GM12878 (cell line): ENCODE measurements at regions not wholly inside any gene's neighbourhood (a gene's known extent, or its start where the extent isn't known, plus 50 kb on each side); places are given as distances from the start of the nearest gene placed in this dataset.

Source experiments
- ATAC-seq: fragments of 200-7000 bp; cut with Tn5 transposase; 3 replicates; pipeline ENCODE4 v1.9.1; 2020; ENCODE audit warnings: mild to moderate bottlenecking, moderate library complexity
- BruUV-seq: library from RNA; stranded (reverse); fragments of 400-500 nt; replicated peaks from 2 replicates; lab custom pipeline; 2021; lab: Mats Ljungman, UMichigan
- CTCF ChIA-PET: fragments of 300-600 bp; sonication (Branson Sonifier 250); formaldehyde crosslinking; extraction: SDS; loops from one replicate; lab custom pipeline; 2021; ENCODE audit warnings: inconsistent platforms; lab: Yijun Ruan, JAX
- POLR2A ChIA-PET: fragments of 350-600 bp; formaldehyde crosslinking; extraction: SDS; loops from one replicate; lab custom pipeline; 2021; ENCODE audit warnings: inconsistent platforms; lab: Charles Lee
- RAD21 ChIA-PET: fragments of 300-600 bp; sonication (Branson Sonifier 250); formaldehyde crosslinking; loops from one replicate; lab custom pipeline; 2023; ENCODE audit warnings: antibody characterized with exemption; ENCODE audit not compliant: unreplicated experiment; lab: Charles Lee
- SMC1A ChIA-PET: fragments of 300-600 bp; sonication (Branson Sonifier 250); formaldehyde crosslinking; loops from one replicate; lab custom pipeline; 2023; ENCODE audit not compliant: unreplicated experiment, uncharacterized antibody; lab: Charles Lee
- DNase-seq: peaks from one replicate; pipeline ENCODE4 v3.0.0-alpha.2; 2011; ENCODE audit warnings: low read depth, low spot score
- FAIRE-seq: peaks from 3 replicates; lab custom pipeline; 2011; peaks lifted over from hg19 to GRCh38; lab: Jason Lieb, UNC
- H2AFZ ChIP-seq: 2 replicates; pipeline ENCODE4 v1.6.0; 2011; ENCODE audit warnings: low read depth, low read length, control low read depth; ENCODE audit not compliant: control insufficient read depth
- H3K27ac ChIP-seq: 2 replicates; pipeline ENCODE4 v1.5.1; 2011; ENCODE audit warnings: control low read depth; ENCODE audit not compliant: control insufficient read depth, insufficient read depth
- H3K27me3 ChIP-seq, 2 experiments: replicated peaks in 1 of 2; 2 replicates each; pipeline versions ENCODE4 v1.6.0 to v1.6.1; 2011; ENCODE audit warnings: low read length in 1 of 2; ENCODE audit not compliant: control insufficient read depth in 2 of 2, insufficient read depth in 2 of 2
- H3K36me3 ChIP-seq, 2 experiments: 2 replicates each; pipeline ENCODE4 v1.5.1; 2011; ENCODE audit warnings: low read length in 1 of 2; ENCODE audit not compliant: control insufficient read depth in 2 of 2, insufficient read depth in 2 of 2
- H3K4me1 ChIP-seq: 2 replicates; pipeline ENCODE4 v1.6.1; 2011; ENCODE audit warnings: mild to moderate bottlenecking, low read length, moderate library complexity, mixed read lengths; ENCODE audit not compliant: control insufficient read depth, insufficient read depth
- H3K4me2 ChIP-seq: 2 replicates; pipeline ENCODE4 v1.6.0; 2011; ENCODE audit warnings: control low read depth; ENCODE audit not compliant: control insufficient read depth, insufficient read depth
- H3K4me3 ChIP-seq: fragments of 200-600 bp; sonication (generic); 2 replicates; pipeline ENCODE4 v1.5.1; 2016
- H3K79me2 ChIP-seq: 2 replicates; pipeline ENCODE4 v1.6.0; 2011; ENCODE audit warnings: low read length; ENCODE audit not compliant: control insufficient read depth, insufficient read depth
- H3K9ac ChIP-seq: 2 replicates; pipeline ENCODE4 v1.8.0; 2011; ENCODE audit warnings: low read length, control low read depth, mixed read lengths; ENCODE audit not compliant: control insufficient read depth, insufficient read depth
- H3K9me3 ChIP-seq: replicated peaks from 3 replicates; pipeline ENCODE4 v1.5.1; 2011; ENCODE audit warnings: mild to moderate bottlenecking, low read length; ENCODE audit not compliant: control insufficient read depth, insufficient read depth
- H4K20me1 ChIP-seq: 2 replicates; pipeline ENCODE4 v1.6.0; 2011; ENCODE audit not compliant: control insufficient read depth, insufficient read depth
- CBFB ChIP-seq: IDR thresholded peaks from 2 replicates; pipeline ENCODE4 v1.6.1; 2016; ENCODE audit warnings: antibody characterized with exemption, low read depth
- CEBPB ChIP-seq, 2 experiments: fragments of 150-350 bp in 1 of 2; IDR thresholded peaks; 2 replicates each; pipeline ENCODE4 v1.6.1; 2012 to 2014; ENCODE audit warnings: low read depth in 2 of 2, low read length in 2 of 2, borderline replicate concordance in 1 of 2, inconsistent platforms in 1 of 2
- LARP7 ChIP-seq: fragments of 450-650 bp; IDR thresholded peaks from 2 replicates; pipeline ENCODE4 v1.6.1; 2017; ENCODE audit warnings: mild to moderate bottlenecking
- MEF2A ChIP-seq: IDR thresholded peaks from 2 replicates; pipeline ENCODE4 v1.6.1; 2011; ENCODE audit warnings: low read depth, mild to moderate bottlenecking, low read length, moderate library complexity; ENCODE audit not compliant: insufficient read depth
- MYB ChIP-seq: fragments of 150-350 bp; IDR thresholded peaks from 2 replicates; pipeline ENCODE4 v1.6.1; 2014; ENCODE audit warnings: mild to moderate bottlenecking, low read depth, low read length, borderline replicate concordance
- NFXL1 ChIP-seq: fragments of 450-650 bp; IDR thresholded peaks from 2 replicates; pipeline ENCODE4 v1.6.1; 2017; ENCODE audit warnings: antibody characterized with exemption, mild to moderate bottlenecking, borderline replicate concordance
- POLR2A ChIP-seq: IDR thresholded peaks from 2 replicates; pipeline ENCODE4 v1.6.1; 2011; ENCODE audit warnings: low read depth, mild to moderate bottlenecking, low read length
- SMARCA5 ChIP-seq: fragments of 450-650 bp; IDR thresholded peaks from 2 replicates; pipeline ENCODE4 v1.6.1; 2017; ENCODE audit warnings: mild to moderate bottlenecking
- WRNIP1 ChIP-seq: IDR thresholded peaks from 2 replicates; pipeline ENCODE4 v1.6.1; 2011; ENCODE audit warnings: low read depth, low read length, improper control_type of control experiment, borderline replicate concordance
- YY1 ChIP-seq: IDR thresholded peaks from 2 replicates; pipeline ENCODE4 v1.6.1; 2011; ENCODE audit warnings: low read depth, mild to moderate bottlenecking, low read length
- WGBS: methylation state at CpG from one replicate; pipeline ENCODE4 v1.1.6; 2016; ENCODE audit warnings: low lambda C conversion rate; ENCODE audit not compliant: insufficient replicate concordance, insufficient coverage; ENCODE audit errors: missing lambda C conversion rate; 5-methylcytosine and 5-hydroxymethylcytosine counted together
- in situ Hi-C: fragments of 300-500 bp; cut with MboI; formaldehyde crosslinking; loops from 9 replicates; pipeline ENCODE4 v1.14.3; 2018; ENCODE audit warnings: mixed read lengths
- intact Hi-C: fragments of 100-400 bp; cut with micrococcal nuclease; formaldehyde crosslinking; loops from one replicate; pipeline ENCODE4 v1.14.2; 2022; ENCODE audit not compliant: unreplicated experiment
- TF ChIP-seq, protein P1 (sequence below): IDR thresholded peaks from 2 replicates; pipeline ENCODE4 v1.6.1; 2011; ENCODE audit warnings: low read depth, mild to moderate bottlenecking, low read length, moderate library complexity, borderline replicate concordance; ENCODE audit errors: extremely low read depth
- TF ChIP-seq, protein P2 (sequence below): fragments of 450-650 bp; IDR thresholded peaks from 2 replicates; pipeline ENCODE4 v1.6.1; 2017; ENCODE audit warnings: antibody characterized with exemption, mild to moderate bottlenecking, moderate library complexity

DNA sequence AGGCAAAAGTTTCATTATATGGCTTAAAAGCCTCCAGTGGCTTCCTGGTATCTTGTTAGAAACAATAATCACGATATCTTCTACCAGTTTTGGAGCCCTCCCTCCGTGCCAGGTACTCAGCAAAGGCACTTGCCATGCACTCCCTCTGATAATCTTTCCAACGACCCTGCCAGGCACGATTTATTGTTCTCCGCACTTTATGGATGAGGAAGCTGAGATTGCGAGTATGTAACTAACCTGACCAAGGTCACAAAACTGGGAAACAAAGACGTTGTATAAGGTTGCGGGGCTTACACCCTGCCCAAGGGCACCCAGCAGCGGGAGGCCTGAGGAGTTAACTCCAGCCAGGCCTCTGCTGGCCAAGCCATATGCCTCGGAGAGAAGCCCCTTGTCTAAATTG lies 218.1 kb downstream of the SNX19 start:
- no peaks in the 10 kb centered on the region for H3K4me1 ChIP-seq
- no peaks in the 10 kb centered on the region; a peak in 1 of 4 replicates for H3K27me3 ChIP-seq
- H3K27ac ChIP-seq, result no peak overlapping the region
- intact Hi-C loops (no loop called here), in situ Hi-C loops (no loop called here)
- WGBS, result 37% methylated on average over 10 of the region's 10 CpGs
- CTCF ChIA-PET, result no interaction called here
- SMC1A ChIA-PET, result no interaction called here
- H3K79me2 ChIP-seq, result no peaks in the 10 kb centered on the region
- H3K4me3 ChIP-seq, result no peak overlapping the region
- DNase-seq, result no peak
- H3K4me2 ChIP-seq, result no peak overlapping the region
- no peaks in the 10 kb centered on the region for H4K20me1 ChIP-seq
- FAIRE-seq, result no peak
- H3K9me3 ChIP-seq, result no peaks in the 10 kb centered on the region
- no peak for ATAC-seq
- TF ChIP-seq, protein P1, sequence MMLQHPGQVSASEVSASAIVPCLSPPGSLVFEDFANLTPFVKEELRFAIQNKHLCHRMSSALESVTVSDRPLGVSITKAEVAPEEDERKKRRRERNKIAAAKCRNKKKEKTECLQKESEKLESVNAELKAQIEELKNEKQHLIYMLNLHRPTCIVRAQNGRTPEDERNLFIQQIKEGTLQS, result no peak
- TF ChIP-seq POLR2A, result no peak
- TF ChIP-seq NFXL1, result no peak
- TF ChIP-seq CBFB, result no peak
- no peak for TF ChIP-seq WRNIP1
- TF ChIP-seq MYB, result no peak
- TF ChIP-seq, protein P2, sequence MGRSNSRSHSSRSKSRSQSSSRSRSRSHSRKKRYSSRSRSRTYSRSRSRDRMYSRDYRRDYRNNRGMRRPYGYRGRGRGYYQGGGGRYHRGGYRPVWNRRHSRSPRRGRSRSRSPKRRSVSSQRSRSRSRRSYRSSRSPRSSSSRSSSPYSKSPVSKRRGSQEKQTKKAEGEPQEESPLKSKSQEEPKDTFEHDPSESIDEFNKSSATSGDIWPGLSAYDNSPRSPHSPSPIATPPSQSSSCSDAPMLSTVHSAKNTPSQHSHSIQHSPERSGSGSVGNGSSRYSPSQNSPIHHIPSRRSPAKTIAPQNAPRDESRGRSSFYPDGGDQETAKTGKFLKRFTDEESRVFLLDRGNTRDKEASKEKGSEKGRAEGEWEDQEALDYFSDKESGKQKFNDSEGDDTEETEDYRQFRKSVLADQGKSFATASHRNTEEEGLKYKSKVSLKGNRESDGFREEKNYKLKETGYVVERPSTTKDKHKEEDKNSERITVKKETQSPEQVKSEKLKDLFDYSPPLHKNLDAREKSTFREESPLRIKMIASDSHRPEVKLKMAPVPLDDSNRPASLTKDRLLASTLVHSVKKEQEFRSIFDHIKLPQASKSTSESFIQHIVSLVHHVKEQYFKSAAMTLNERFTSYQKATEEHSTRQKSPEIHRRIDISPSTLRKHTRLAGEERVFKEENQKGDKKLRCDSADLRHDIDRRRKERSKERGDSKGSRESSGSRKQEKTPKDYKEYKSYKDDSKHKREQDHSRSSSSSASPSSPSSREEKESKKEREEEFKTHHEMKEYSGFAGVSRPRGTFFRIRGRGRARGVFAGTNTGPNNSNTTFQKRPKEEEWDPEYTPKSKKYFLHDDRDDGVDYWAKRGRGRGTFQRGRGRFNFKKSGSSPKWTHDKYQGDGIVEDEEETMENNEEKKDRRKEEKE, result no peak
- no peak for TF ChIP-seq CEBPB (IDR thresholded peaks at IDR 0.05; ENCODE audit: borderline replicate concordance in 1 of 2, low read depth in 2 of 2, low read length in 2 of 2)
- no peak for TF ChIP-seq LARP7
- no peak for TF ChIP-seq YY1
- no peak for TF ChIP-seq MEF2A
- TF ChIP-seq SMARCA5, result no peak
- TF ChIP-seq, all 136 proteins: peak for 0
- H3K36me3 ChIP-seq, result no peaks in the 10 kb centered on the region
- BruUV-seq, result no TSS peak
- ChIA-PET POLR2A (no interaction called here), RAD21 (no interaction called here)
- no peak overlapping the region for H3K9ac ChIP-seq
- H2AFZ ChIP-seq, result no peak overlapping the region
